Keratinocyte (primary cell): ENCODE measurements at regions not wholly inside any gene's neighbourhood (a gene's known extent, or its start where the extent isn't known, plus 50 kb on each side); places are given as distances from the start of the nearest gene placed in this dataset.

Source experiments
- EZH2 ChIP-seq: IDR thresholded peaks from one replicate; pipeline ENCODE4 v1.6.1; 2012; ENCODE audit warnings: inconsistent platforms, mild to moderate bottlenecking, low read length, moderate library complexity
- TF ChIP-seq, protein P1 (sequence below), 3 experiments: IDR thresholded peaks in 1 of 3; conservative IDR thresholded peaks in 1 of 3; optimal IDR thresholded peaks in 1 of 3; 2 replicates in 2 of 3; 3 replicates in 1 of 3; pipeline versions ENCODE3 to v1.5.1; 2011; ENCODE audit warnings: low read length in 3 of 3, mild to moderate bottlenecking in 3 of 3, moderate library complexity in 2 of 3, control low read depth in 1 of 3, inconsistent platforms in 1 of 3; ENCODE audit not compliant: insufficient read depth in 2 of 3; ENCODE audit errors: extremely low read depth in 1 of 3

GRCh38 chr22:47681411-47682165 is 919.1 kb downstream of the TBC1D22A start:
- TF ChIP-seq, protein P1, sequence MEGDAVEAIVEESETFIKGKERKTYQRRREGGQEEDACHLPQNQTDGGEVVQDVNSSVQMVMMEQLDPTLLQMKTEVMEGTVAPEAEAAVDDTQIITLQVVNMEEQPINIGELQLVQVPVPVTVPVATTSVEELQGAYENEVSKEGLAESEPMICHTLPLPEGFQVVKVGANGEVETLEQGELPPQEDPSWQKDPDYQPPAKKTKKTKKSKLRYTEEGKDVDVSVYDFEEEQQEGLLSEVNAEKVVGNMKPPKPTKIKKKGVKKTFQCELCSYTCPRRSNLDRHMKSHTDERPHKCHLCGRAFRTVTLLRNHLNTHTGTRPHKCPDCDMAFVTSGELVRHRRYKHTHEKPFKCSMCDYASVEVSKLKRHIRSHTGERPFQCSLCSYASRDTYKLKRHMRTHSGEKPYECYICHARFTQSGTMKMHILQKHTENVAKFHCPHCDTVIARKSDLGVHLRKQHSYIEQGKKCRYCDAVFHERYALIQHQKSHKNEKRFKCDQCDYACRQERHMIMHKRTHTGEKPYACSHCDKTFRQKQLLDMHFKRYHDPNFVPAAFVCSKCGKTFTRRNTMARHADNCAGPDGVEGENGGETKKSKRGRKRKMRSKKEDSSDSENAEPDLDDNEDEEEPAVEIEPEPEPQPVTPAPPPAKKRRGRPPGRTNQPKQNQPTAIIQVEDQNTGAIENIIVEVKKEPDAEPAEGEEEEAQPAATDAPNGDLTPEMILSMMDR (optimal IDR thresholded peaks at IDR 0.05 in 1 of 3, IDR thresholded peaks at IDR 0.05 in 1 of 3, conservative IDR thresholded peaks at IDR 0.05 in 1 of 3; ENCODE audit: extremely low read depth in 1 of 3, insufficient read depth in 2 of 3, low read length in 3 of 3), result no peak
- TF ChIP-seq EZH2, result no peak
